PC-9 (cell line): ENCODE measurements at regions not wholly inside any gene's neighbourhood (a gene's known extent, or its start where the extent isn't known, plus 50 kb on each side); places are given as distances from the start of the nearest gene placed in this dataset.
A peak's percentile ranks its signal among the peaks of the same experiment; 100 is the strongest.

Experiments used
- BruUV-seq: library from RNA; stranded (reverse); fragments of 400-500 nt; replicated peaks from 2 replicates; lab custom pipeline; 2021; lab: Mats Ljungman, UMichigan
- CTCF ChIA-PET: fragments of 300-600 bp; sonication (Branson Sonifier 250); formaldehyde crosslinking; loops from one replicate; lab custom pipeline; 2022; ENCODE audit warnings: antibody characterized with exemption; lab: Charles Lee
- POLR2A ChIA-PET: fragments of 300-600 bp; sonication (Branson Sonifier 250); formaldehyde crosslinking; loops from one replicate; lab custom pipeline; 2022; ENCODE audit warnings: antibody characterized with exemption; ENCODE audit not compliant: unreplicated experiment; lab: Charles Lee
- DNase-seq, 2 experiments: peaks; one replicate each; pipeline versions ENCODE4 v3.0.0 to v3.0.0-alpha.2; 2015 to 2022; ENCODE audit warnings: mixed read lengths in 1 of 2
- H2AFZ ChIP-seq: fragments of 200-600 bp; sonication (generic); 2 replicates; pipeline ENCODE4 v1.8.1; 2017; ENCODE audit warnings: antibody characterized with exemption
- H3F3A ChIP-seq: fragments of 200-600 bp; sonication (generic); 2 replicates; pipeline ENCODE4 v1.8.1; 2017; ENCODE audit warnings: antibody characterized with exemption, mild to moderate bottlenecking, low read depth; ENCODE audit not compliant: insufficient read depth
- H3K27ac ChIP-seq: fragments of 200-600 bp; sonication (generic); 2 replicates; pipeline ENCODE4 v1.6.1; 2016; ENCODE audit warnings: mixed run types
- H3K27me3 ChIP-seq: fragments of 200-600 bp; sonication (generic); 2 replicates; pipeline ENCODE4 v1.6.1; 2016; ENCODE audit warnings: low read depth, mixed run types; ENCODE audit not compliant: insufficient read depth
- H3K36me3 ChIP-seq: fragments of 200-600 bp; sonication (generic); 2 replicates; pipeline ENCODE4 v1.6.1; 2016; ENCODE audit warnings: low read depth, mixed run types
- H3K4me1 ChIP-seq: fragments of 200-600 bp; sonication (generic); replicated peaks from 2 replicates; pipeline ENCODE4 v1.6.1; 2016; ENCODE audit warnings: mixed run types; ENCODE audit not compliant: insufficient read depth
- H3K4me2 ChIP-seq: fragments of 200-600 bp; sonication (generic); 2 replicates; pipeline ENCODE4 v1.6.1; 2017; ENCODE audit warnings: mixed run types
- H3K4me3 ChIP-seq: fragments of 200-600 bp; sonication (generic); 2 replicates; pipeline ENCODE4 v1.6.1; 2016; ENCODE audit warnings: mixed run types
- H3K79me2 ChIP-seq: fragments of 200-600 bp; sonication (generic); 2 replicates; pipeline ENCODE4 v1.6.1; 2017; ENCODE audit warnings: low read depth, mixed run types
- H3K9me2 ChIP-seq: fragments of 200-600 bp; sonication (generic); 2 replicates; pipeline ENCODE4 v1.8.1; 2017; ENCODE audit warnings: mild to moderate bottlenecking; ENCODE audit not compliant: insufficient read depth
- H3K9me3 ChIP-seq: fragments of 200-600 bp; sonication (generic); 2 replicates; pipeline ENCODE4 v1.8.1; 2016; ENCODE audit warnings: low read depth; ENCODE audit not compliant: insufficient read depth
- H4K20me1 ChIP-seq: fragments of 200-600 bp; sonication (generic); 2 replicates; pipeline ENCODE4 v1.8.1; 2017; ENCODE audit not compliant: insufficient read depth
- EZH2 ChIP-seq: fragments of 200-600 bp; sonication (generic); IDR thresholded peaks from 2 replicates; pipeline ENCODE4 v1.8.0; 2017; ENCODE audit warnings: antibody characterized with exemption, low read depth
- intact Hi-C: fragments of 100-400 bp; cut with micrococcal nuclease; formaldehyde crosslinking; loops from one replicate; pipeline ENCODE4 v1.10.0; 2022; ENCODE audit not compliant: unreplicated experiment
- TF ChIP-seq, protein P1 (sequence below): fragments of 200-600 bp; sonication (generic); conservative IDR thresholded peaks from 2 replicates; pipeline ENCODE4 v1.6.1; 2017; ENCODE audit warnings: mixed run types, antibody characterized with exemption, mild to moderate bottlenecking, moderate library complexity

DNA sequence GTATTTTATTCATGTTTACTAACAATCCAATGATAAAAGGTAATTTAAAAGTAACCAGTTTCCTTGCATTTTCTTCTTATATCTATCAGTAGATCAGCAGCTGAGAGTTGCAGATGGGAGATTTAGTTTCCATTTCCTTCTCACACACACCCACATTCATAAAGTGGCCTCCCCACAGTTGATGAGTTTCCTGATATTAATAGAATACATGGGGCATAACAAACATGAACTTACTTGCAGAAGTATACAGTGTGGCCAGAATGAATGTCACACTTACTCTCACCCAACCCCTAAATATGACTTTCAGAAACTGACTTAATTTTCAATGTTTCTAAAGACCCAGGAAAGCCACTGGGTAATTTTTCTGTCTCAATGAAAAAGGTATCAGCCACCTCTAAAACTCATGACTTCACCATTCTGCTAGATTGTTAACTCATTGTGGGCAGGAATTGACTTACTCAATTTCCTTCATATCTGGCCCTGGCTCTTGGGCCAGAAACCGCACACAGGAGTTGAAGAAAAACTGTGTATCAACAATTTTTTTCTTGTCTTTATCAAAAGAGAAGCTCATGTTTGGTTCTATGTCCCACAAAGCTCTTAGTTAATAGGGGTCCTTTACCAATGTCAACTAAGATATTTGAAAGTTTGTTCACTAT lies 63.5 kb upstream of the OSMR start:
- H3K27ac ChIP-seq = no peak overlapping the region
- no peak overlapping the region for H2AFZ ChIP-seq
- no peak for TF ChIP-seq EZH2
- TF ChIP-seq, protein P1, sequence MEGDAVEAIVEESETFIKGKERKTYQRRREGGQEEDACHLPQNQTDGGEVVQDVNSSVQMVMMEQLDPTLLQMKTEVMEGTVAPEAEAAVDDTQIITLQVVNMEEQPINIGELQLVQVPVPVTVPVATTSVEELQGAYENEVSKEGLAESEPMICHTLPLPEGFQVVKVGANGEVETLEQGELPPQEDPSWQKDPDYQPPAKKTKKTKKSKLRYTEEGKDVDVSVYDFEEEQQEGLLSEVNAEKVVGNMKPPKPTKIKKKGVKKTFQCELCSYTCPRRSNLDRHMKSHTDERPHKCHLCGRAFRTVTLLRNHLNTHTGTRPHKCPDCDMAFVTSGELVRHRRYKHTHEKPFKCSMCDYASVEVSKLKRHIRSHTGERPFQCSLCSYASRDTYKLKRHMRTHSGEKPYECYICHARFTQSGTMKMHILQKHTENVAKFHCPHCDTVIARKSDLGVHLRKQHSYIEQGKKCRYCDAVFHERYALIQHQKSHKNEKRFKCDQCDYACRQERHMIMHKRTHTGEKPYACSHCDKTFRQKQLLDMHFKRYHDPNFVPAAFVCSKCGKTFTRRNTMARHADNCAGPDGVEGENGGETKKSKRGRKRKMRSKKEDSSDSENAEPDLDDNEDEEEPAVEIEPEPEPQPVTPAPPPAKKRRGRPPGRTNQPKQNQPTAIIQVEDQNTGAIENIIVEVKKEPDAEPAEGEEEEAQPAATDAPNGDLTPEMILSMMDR = no peak
- no TSS peak for BruUV-seq
- peaks cover 16% of the 10 kb centered on the region for H3K4me1 ChIP-seq
- no peaks in the 10 kb centered on the region for H3K9me2 ChIP-seq
- H3K4me3 ChIP-seq = no peak overlapping the region
- no peaks in the 10 kb centered on the region for H3K79me2 ChIP-seq
- peaks cover 6% of the 10 kb centered on the region; the same call in 1 of the 2 replicates for H3K27me3 ChIP-seq
- no peak for DNase-seq
- POLR2A ChIA-PET = interaction anchor here (0.6 to 0.7 kb wide), 2 partner anchors 260 to 697 kb away, joined by 3 read pairs; no protein-coding TSS in a partner anchor
- H3K36me3 ChIP-seq = no peaks in the 10 kb centered on the region
- H4K20me1 ChIP-seq = no peaks in the 10 kb centered on the region
- CTCF ChIA-PET = interaction anchor here (0.9 to 1.6 kb wide), 5 partner anchors 28 to 340 kb away, joined by 3 to 15 read pairs (median 5); no protein-coding TSS in a partner anchor
- intact Hi-C loops = no loop called here
- H3K9me3 ChIP-seq = no peaks in the 10 kb centered on the region; the same call in 1 of the 2 replicates
- H3F3A ChIP-seq = peaks cover 13% of the 10 kb centered on the region; the same call in 1 of the 2 replicates
- no peak overlapping the region for H3K4me2 ChIP-seq

DNA sequence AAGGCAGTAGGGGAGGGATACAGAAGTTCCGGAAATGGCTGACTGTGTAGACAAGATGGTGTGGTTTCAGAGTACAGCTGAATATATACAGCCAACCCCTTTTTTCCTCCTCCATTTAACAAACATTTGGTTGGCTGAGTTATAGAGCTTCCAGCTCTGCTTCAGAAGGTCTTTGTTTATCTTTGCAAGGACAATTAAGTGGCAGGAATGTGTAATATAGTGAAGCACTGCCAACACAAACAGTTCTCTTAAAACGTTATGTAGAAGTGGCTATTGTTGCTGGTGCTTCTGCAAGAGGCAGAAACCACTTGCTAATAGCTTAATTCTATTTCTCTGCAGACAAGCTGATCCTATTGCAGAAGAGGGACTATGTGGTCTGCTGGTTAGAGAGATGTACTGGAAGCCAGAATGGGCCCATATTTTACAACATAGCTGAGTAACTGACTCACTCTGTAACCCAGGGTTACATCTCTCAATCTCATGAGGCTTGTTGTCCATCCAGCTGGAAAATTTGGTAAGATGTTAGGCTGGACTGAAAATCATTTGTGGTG lies 62.7 kb upstream of the OSMR start:
- no peaks in the 10 kb centered on the region; the same call in 1 of the 2 replicates for H3K9me3 ChIP-seq
- peak; percentile 45 to 85 for DNase-seq
- H3F3A ChIP-seq = peaks cover 13% of the 10 kb centered on the region; the same call in 1 of the 2 replicates
- no peaks in the 10 kb centered on the region for H3K36me3 ChIP-seq
- intact Hi-C loops = no loop called here
- H3K79me2 ChIP-seq = no peaks in the 10 kb centered on the region
- H2AFZ ChIP-seq = no peak overlapping the region
- H3K4me1 ChIP-seq = peaks cover 16% of the 10 kb centered on the region
- no peak for TF ChIP-seq EZH2
- TF ChIP-seq, protein P1 = no peak
- POLR2A ChIA-PET = interaction anchor here (0.6 to 0.7 kb wide), 4 partner anchors 24 to 697 kb away, joined by 3 to 4 read pairs (median 3); no protein-coding TSS in a partner anchor
- no peaks in the 10 kb centered on the region for H4K20me1 ChIP-seq
- CTCF ChIA-PET = interaction anchor here (0.6 to 1.6 kb wide), 6 partner anchors 16 to 341 kb away, joined by 3 to 15 read pairs (median 4); no protein-coding TSS in a partner anchor
- no peak overlapping the region for H3K4me3 ChIP-seq
- no peaks in the 10 kb centered on the region for H3K9me2 ChIP-seq
- no TSS peak for BruUV-seq
- peak overlapping the region; percentile 5; the same call in 1 of the 2 replicates for H3K4me2 ChIP-seq
- H3K27me3 ChIP-seq = no peaks in the 10 kb centered on the region
- no peak overlapping the region for H3K27ac ChIP-seq

DNA sequence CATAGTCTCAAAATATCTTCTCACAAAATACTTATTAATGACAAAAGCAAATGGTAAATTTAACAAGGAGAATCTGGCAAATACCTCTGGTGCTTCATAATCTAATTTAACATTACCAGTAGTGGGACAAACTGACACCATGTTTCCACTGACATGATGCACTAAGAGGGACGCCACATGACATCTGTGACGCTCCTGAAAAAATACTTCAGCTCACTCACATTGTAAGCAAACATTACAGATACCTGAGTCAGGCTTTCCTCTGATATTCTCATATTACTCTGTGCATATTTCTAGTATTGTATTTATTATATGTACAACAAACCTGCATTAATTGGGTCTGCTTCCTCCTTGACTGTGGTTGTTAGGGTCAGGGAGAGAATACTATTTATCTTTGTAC lies 56.7 kb upstream of the OSMR start:
- Histone ChIP-seq H3K4me2 (no peak overlapping the region), H3K4me1 (no peaks in the 10 kb centered on the region), H3F3A (no peaks in the 10 kb centered on the region), H3K9me2 (no peaks in the 10 kb centered on the region), H3K27ac (no peak overlapping the region), H3K4me3 (no peak overlapping the region), H3K36me3 (no peaks in the 10 kb centered on the region), H3K79me2 (no peaks in the 10 kb centered on the region), H4K20me1 (no peaks in the 10 kb centered on the region), H3K9me3 (no peaks in the 10 kb centered on the region; the same call in 1 of the 2 replicates), H3K27me3 (peaks cover 5% of the 10 kb centered on the region; the same call in 1 of the 2 replicates), H2AFZ (no peak overlapping the region)
- ChIA-PET POLR2A (no interaction called here), CTCF (no interaction called here)
- intact Hi-C loops = no loop called here
- no peak for DNase-seq
- no TSS peak for BruUV-seq
- TF ChIP-seq, protein P1 = no peak
- TF ChIP-seq EZH2 = no peak
